HG02884 (cell line): ENCODE measurements at regions not wholly inside any gene's neighbourhood (a gene's known extent, or its start where the extent isn't known, plus 50 kb on each side); places are given as distances from the start of the nearest gene placed in this dataset.

Experiments used
- ATAC-seq: cut with Tn5 transposase; IDR thresholded peaks from one replicate; pipeline ENCODE4 v1.9.1; 2021; ENCODE audit warnings: mild to moderate bottlenecking, moderate library complexity; ENCODE audit not compliant: unreplicated experiment

GRCh38 chr16:9185381-9185780 lies 93.9 kb downstream of the HAPSTR1 start:
- no peak for ATAC-seq

DNA sequence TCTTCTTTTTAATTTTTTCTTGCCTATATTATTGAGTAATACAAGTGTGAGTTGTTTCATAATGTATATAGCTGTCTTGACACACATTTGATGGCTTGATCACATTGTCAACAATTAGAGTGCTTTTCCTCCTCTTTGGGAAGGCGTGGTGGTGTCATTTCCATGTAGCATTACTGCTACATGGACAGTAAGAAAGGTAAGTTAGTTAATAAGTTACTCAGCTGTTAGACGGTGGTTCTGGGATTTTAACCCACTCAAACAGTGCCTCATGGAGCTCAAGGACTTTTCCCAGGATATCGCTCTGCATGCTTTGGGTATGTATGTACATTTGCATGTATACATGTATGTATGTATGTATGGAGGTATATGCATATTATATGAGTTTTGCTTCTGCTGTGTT lies 94.6 kb downstream of the HAPSTR1 start:
- no peak for ATAC-seq

- ATAC-seq, result no peak
These were observed 97.3 kb downstream of the HAPSTR1 start for GRCh38 chr16:9188721-9189120.

GRCh38 chr16:9191274-9191850 lies 99.9 kb downstream of the HAPSTR1 start:
- ATAC-seq, result no peak

GRCh38 chr16:9192746-9193145 lies 101.3 kb downstream of the HAPSTR1 start:
- no peak for ATAC-seq

DNA sequence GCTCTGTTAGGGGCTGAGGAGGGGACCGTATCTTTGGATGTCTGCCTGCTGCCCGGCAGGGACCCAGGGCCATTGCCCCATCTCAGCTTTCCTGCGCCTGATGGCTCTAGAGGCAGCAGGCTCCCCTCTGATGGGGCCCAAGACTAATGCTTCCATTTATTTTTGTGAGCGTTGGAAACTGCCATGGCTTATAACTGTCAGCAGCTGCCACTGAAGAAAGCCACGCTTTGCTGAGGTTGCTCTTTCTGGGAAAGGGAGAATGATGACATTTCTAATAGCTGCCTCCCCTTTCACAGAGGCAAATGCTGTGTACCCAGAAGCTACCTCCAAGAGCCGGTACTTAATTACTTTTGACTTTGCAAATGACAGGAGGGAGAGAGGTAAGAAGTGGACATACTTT lies 103.8 kb downstream of the HAPSTR1 start:
- ATAC-seq, result no peak

GRCh38 chr16:9197957-9198661 lies 106.7 kb downstream of the HAPSTR1 start:
- no peak for ATAC-seq

DNA sequence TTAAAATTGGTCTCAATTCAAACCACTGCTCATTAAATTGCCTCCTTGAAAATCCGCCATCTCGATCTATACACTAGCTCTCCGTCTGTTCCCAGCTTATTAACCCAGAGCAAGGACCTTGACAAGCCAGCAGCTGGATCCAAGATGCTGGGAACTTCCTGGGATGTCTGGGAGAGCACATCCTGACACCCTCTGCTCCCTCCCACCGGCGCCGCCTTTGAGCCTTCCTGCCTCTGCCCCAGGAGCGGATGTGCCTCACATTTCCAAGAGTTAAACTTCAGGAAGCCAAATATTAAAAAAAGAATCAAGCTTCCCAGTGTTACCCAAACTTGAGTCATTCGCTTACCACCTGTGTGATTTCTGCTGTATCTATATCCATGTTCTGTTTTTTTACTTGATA lies 107.9 kb downstream of the HAPSTR1 start:
- ATAC-seq, result no peak

- ATAC-seq, result no peak
These were observed 108.3 kb downstream of the HAPSTR1 start for GRCh38 chr16:9199751-9200150.

DNA sequence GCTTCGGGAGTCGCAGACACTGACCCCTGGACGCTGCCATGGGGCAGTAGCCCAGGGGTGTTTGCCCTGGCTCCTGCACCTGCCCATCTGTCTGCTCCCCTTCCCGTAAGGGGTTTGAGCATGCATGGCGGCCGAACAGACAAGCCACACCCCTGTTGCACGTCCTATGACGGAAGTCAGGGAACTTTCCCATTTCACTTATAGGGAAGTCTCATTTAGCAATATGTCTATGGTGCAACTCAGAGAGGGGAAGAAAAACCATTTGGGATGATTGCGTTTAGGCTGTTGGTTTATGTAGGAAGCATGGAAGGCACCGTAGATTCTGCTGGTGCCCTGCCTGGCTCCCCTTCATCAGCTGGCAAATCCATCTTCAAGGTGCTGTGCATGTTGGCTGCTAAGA lies 112.5 kb downstream of the HAPSTR1 start:
- ATAC-seq, result no peak

GRCh38 chr16:9205661-9206060 lies 114.2 kb downstream of the HAPSTR1 start:
- no peak for ATAC-seq

DNA sequence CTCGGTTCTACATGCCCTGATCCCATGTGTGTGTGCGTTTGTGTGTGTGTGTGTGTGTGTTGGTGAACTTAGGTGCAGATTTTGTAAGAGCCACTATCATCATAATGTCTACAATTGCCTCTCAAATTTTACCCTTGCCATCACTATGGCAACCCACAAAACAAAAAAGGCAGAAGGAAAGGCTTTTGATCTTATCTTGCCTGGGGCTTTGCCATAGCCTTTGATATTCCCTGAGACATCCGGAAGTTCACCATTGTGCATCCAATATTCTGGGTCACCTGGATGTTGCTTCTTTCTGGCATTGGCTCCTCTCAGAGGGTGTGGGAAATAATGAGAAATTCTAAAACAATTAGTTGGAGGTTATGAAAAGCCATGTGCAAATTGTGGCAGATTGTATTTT lies 114.7 kb downstream of the HAPSTR1 start:
- no peak for ATAC-seq

DNA sequence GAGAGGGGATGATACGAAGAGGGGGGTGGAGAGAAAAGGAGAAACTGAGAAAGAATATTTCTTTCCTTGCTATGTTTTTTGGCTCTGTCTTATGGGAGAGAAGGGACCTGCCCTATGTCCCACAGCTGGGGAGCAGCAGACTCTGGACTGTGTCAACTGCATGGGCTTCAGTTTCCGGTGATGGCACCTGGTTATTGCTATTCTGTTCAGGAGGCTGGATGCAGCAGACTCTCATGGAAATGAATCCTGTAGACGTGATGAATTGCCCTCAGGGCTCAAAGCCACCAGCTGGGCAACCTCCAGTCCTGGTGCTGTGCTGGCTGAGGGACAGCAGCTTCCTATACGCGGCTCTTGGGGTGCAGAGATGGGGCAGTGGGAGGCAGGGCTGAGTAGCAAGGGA lies 121.2 kb downstream of the HAPSTR1 start:
- no peak for ATAC-seq

GRCh38 chr16:9219813-9220212 lies 128.4 kb downstream of the HAPSTR1 start:
- no peak for ATAC-seq

DNA sequence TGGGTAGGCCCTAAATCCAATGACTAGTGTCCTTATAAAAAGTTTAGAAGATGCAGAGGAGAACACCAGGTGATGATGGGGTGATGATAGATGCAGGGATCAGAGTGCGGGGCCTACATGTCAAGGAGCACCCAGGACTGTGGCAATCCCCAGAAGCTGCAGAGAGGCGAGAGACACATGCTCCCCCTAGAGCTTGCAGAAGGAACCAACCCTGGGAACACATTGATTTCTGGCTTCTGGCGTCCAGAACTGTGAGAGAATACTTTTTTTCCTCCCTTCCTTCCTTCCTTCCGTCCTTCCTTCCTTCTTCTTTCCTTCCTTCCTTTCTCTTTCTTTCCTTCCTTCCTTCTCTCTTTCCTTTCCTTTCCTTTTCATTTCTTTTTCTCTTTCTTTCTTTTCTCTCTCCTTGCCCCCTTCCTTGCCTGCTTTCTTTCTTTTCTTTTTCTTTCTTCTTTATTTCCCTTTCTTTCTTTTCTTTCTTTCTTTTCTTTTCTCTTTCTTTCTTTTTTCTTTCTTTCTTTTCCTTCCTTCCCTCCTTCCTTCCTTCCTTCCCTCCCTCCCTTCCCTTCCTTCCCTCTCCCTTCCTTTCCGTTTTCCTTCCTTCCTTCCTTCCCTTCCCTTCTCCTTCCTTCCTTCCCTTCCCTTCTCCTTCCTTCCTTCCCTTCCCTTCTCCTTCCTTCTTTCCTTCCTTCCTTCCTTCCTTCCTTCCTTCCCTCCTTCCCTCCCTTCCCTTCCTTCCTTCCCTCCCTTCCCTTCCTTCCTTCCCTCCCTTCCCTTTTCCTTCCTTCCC lies 134.3 kb downstream of the HAPSTR1 start:
- ATAC-seq, result no peak

GRCh38 chr16:9226924-9227323 lies 135.5 kb downstream of the HAPSTR1 start:
- no peak for ATAC-seq

- no peak for ATAC-seq
These were observed 139.6 kb downstream of the HAPSTR1 start for GRCh38 chr16:9231039-9231438.

DNA sequence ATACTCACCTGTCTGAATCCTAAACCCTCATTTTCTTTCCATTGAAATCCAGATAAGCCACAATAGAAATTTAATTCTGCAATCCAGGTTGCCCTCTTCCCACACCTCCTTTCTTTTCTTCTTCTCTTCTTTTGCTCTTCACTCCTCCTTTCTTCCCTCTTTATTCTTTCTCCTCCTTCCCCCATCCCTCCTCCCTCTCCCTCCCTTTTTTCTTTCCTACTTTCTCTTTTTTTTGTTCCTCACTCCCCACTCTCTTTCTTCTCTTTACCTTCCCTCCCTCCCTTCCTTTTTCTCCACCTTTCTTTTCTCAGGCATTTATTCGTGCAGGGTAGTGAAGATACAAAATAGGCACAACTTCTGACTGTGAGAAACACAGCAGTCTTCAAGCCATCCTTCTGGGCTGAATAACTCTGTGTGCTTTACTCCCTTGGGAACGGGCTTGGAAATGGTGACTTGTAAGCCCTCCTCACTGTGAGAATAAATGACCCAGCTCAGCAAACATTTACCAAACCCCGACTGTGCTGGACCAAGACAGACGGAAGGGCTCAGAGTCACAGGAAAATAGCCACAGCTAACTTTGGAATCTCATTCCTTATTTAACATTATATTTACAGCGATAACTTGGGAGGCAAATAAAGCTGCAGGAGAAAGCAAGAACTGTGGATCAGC lies 140.8 kb downstream of the HAPSTR1 start:
- ATAC-seq, result no peak

GRCh38 chr16:9235867-9236266 lies 144.4 kb downstream of the HAPSTR1 start:
- ATAC-seq, result no peak

DNA sequence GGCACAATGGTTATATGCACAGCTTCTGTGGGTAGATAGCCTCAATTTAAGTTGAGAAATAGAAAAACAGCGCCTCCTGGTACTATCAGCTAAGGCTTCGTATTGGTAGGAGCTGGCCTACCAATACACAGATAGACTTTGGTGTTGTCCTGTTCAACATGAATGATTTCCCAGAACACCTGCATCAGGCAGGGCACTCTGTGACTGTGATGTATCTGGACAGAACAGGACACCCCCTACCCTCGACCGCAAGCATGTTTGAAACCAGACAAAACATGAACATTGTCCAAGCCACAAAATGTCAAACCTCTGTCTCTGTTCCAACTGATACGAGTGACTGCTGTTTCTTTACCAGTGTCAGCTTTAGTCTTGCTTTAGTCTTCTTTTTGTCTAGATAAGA lies 144.9 kb downstream of the HAPSTR1 start:
- ATAC-seq, result no peak

GRCh38 chr16:9238346-9238745 lies 146.9 kb downstream of the HAPSTR1 start:
- ATAC-seq, result no peak

DNA sequence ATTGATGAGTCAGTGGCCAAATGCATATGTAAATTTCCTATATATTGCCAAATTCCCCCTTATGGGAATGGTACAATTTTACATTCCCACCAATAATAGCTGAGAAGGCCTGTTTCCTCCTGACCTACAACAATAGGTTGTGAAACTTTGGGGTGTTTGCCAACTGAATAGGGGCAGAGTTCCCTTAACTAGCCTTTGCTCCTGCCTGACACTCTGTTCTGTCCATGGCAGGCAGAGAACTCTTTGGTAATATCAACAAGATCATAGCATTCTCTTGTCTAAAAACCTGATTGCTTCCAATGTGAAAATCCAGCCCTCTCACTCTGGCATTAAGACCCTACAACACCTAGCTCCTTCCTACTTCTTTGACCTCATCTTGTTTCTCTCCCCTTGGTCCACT lies 149.7 kb downstream of the HAPSTR1 start:
- ATAC-seq, result no peak
